ENCODE measurements at regions not wholly inside any gene's neighbourhood (a gene's known extent, or its start where the extent isn't known, plus 50 kb on each side); places are given as distances from the start of the nearest gene placed in this dataset.

GRCh38 chr3:80592792-80593191 lies 825.0 kb upstream of the ROBO1 start:
- no peak for DNase-seq

- no peak for DNase-seq
Measured at GRCh38 chr3:80586338-80586737, 818.5 kb upstream of the ROBO1 start.

- DNase-seq, result no peak
Measured at GRCh38 chr3:80580146-80580545, 812.3 kb upstream of the ROBO1 start.

- DNase-seq, result no peak
Measured at GRCh38 chr3:80564391-80564790, 796.6 kb upstream of the ROBO1 start.

GRCh38 chr3:80559701-80560100 lies 791.9 kb upstream of the ROBO1 start:
- no peak for DNase-seq

GRCh38 chr3:80556763-80557162 lies 789.0 kb upstream of the ROBO1 start:
- DNase-seq, result no peak

GRCh38 chr3:80554304-80554703 lies 786.5 kb upstream of the ROBO1 start:
- no peak for DNase-seq

- DNase-seq, result no peak
Measured at GRCh38 chr3:80553211-80553610, 785.4 kb upstream of the ROBO1 start.

- no peak for DNase-seq
Measured at GRCh38 chr3:80550174-80550573, 782.4 kb upstream of the ROBO1 start.

- no peak for DNase-seq
Measured at GRCh38 chr3:80549173-80549572, 781.4 kb upstream of the ROBO1 start.

- DNase-seq, result no peak
Measured at GRCh38 chr3:80543154-80543553, 775.4 kb upstream of the ROBO1 start.

- DNase-seq, result no peak
Measured at GRCh38 chr3:80542456-80542855, 774.7 kb upstream of the ROBO1 start.

- DNase-seq, result no peak
Measured at GRCh38 chr3:80537680-80538079, 769.9 kb upstream of the ROBO1 start.

GRCh38 chr3:80535286-80535685 lies 767.5 kb upstream of the ROBO1 start:
- DNase-seq, result no peak

- no peak for DNase-seq
Measured at GRCh38 chr3:80533553-80533952, 765.8 kb upstream of the ROBO1 start.

- no peak for DNase-seq
Measured at GRCh38 chr3:80526153-80526552, 758.4 kb upstream of the ROBO1 start.

- DNase-seq, result no peak
Measured at GRCh38 chr3:80521081-80521480, 753.3 kb upstream of the ROBO1 start.

- DNase-seq, result no peak
Measured at GRCh38 chr3:80519436-80519835, 751.6 kb upstream of the ROBO1 start.

GRCh38 chr3:80496452-80496851 lies 728.7 kb upstream of the ROBO1 start:
- no peak for DNase-seq

GRCh38 chr3:80492162-80492561 lies 724.4 kb upstream of the ROBO1 start:
- DNase-seq, result no peak

GRCh38 chr3:80472961-80473360 lies 705.2 kb upstream of the ROBO1 start:
- DNase-seq, result no peak

- no peak for DNase-seq
Measured at GRCh38 chr3:80472459-80472858, 704.7 kb upstream of the ROBO1 start.

- no peak for DNase-seq
Measured at GRCh38 chr3:80470433-80470832, 702.6 kb upstream of the ROBO1 start.

GRCh38 chr3:80465746-80466145 lies 697.9 kb upstream of the ROBO1 start:
- no peak for DNase-seq

- DNase-seq, result no peak
Measured at GRCh38 chr3:80451393-80451792, 683.6 kb upstream of the ROBO1 start.

GRCh38 chr3:80445641-80446040 lies 677.8 kb upstream of the ROBO1 start:
- DNase-seq, result no peak

Measured in suppressor macrophage treated with lipopolysaccharide for 1 hour (primary cell).